RWPE2 (cell line): ENCODE measurements at regions not wholly inside any gene's neighbourhood (a gene's known extent, or its start where the extent isn't known, plus 50 kb on each side); places are given as distances from the start of the nearest gene placed in this dataset.

Source experiments
- ATAC-seq: fragments of 200-7000 bp; cut with Tn5 transposase; 3 replicates; pipeline ENCODE4 v1.9.1; 2021; ENCODE audit warnings: low read depth
- DNase-seq: peaks from one replicate; pipeline ENCODE4 v3.0.0-alpha.2; 2020; ENCODE audit warnings: low spot score
- H3K27ac ChIP-seq: fragments of 450-650 bp; 2 replicates; pipeline ENCODE4 v1.5.1; 2017; ENCODE audit warnings: mild to moderate bottlenecking; ENCODE audit not compliant: poor library complexity, severe bottlenecking
- H3K27me3 ChIP-seq: fragments of 250-450 bp; sonication (Bioruptor Pico); 2 replicates; pipeline ENCODE4 v1.5.1; 2021; ENCODE audit warnings: mild to moderate bottlenecking, moderate library complexity; ENCODE audit not compliant: insufficient read depth, poor library complexity, severe bottlenecking
- H3K36me3 ChIP-seq: fragments of 250-450 bp; sonication (Bioruptor Pico); 2 replicates; pipeline ENCODE4 v1.5.1; 2020; ENCODE audit warnings: low read depth, mild to moderate bottlenecking, moderate library complexity
- H3K4me1 ChIP-seq: fragments of 250-450 bp; sonication (Bioruptor Pico); 2 replicates; pipeline ENCODE4 v1.5.1; 2021; ENCODE audit warnings: mild to moderate bottlenecking, moderate library complexity; ENCODE audit not compliant: insufficient read depth, poor library complexity, severe bottlenecking
- H3K4me3 ChIP-seq: fragments of 250-450 bp; sonication (Bioruptor Pico); 2 replicates; pipeline ENCODE4 v1.5.1; 2021; ENCODE audit warnings: mild to moderate bottlenecking, moderate library complexity; ENCODE audit not compliant: severe bottlenecking
- H3K9me3 ChIP-seq: fragments of 250-450 bp; sonication (Bioruptor Pico); 2 replicates; pipeline ENCODE4 v1.5.1; 2021; ENCODE audit warnings: mild to moderate bottlenecking, moderate library complexity; ENCODE audit not compliant: severe bottlenecking
- TF ChIP-seq, protein P1 (sequence below): fragments of 450-650 bp; IDR thresholded peaks from one replicate; pipeline ENCODE4 v1.5.1; 2017; ENCODE audit warnings: mild to moderate bottlenecking, moderate library complexity; ENCODE audit not compliant: poor library complexity, severe bottlenecking

DNA sequence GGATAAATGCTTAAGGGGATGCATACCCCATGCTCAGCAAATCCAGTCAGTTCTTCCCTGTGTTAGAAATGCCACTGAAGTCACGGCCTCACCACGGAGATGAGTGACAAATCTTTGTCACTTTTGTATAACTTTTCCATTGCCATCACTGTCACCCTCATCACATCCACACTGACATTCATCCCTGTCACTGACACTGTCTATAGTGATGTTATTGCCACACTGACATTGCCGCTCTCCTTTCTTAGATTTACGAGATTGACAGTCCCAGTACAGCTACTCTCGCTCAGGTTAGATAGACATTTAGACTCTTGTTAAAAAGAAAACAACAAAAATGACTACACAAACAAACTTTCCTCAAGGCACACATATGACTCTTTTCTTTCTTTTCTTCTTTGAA is 910.7 kb upstream of the CNTN5 start:
- Histone ChIP-seq H3K27me3 (no peaks in the 10 kb centered on the region), H3K4me3 (no peak overlapping the region), H3K36me3 (no peaks in the 10 kb centered on the region), H3K9me3 (no peaks in the 10 kb centered on the region), H3K4me1 (no peaks in the 10 kb centered on the region), H3K27ac (no peak overlapping the region)
- no peak for ATAC-seq
- TF ChIP-seq, protein P1, sequence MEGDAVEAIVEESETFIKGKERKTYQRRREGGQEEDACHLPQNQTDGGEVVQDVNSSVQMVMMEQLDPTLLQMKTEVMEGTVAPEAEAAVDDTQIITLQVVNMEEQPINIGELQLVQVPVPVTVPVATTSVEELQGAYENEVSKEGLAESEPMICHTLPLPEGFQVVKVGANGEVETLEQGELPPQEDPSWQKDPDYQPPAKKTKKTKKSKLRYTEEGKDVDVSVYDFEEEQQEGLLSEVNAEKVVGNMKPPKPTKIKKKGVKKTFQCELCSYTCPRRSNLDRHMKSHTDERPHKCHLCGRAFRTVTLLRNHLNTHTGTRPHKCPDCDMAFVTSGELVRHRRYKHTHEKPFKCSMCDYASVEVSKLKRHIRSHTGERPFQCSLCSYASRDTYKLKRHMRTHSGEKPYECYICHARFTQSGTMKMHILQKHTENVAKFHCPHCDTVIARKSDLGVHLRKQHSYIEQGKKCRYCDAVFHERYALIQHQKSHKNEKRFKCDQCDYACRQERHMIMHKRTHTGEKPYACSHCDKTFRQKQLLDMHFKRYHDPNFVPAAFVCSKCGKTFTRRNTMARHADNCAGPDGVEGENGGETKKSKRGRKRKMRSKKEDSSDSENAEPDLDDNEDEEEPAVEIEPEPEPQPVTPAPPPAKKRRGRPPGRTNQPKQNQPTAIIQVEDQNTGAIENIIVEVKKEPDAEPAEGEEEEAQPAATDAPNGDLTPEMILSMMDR, result no peak
- no peak for DNase-seq

DNA sequence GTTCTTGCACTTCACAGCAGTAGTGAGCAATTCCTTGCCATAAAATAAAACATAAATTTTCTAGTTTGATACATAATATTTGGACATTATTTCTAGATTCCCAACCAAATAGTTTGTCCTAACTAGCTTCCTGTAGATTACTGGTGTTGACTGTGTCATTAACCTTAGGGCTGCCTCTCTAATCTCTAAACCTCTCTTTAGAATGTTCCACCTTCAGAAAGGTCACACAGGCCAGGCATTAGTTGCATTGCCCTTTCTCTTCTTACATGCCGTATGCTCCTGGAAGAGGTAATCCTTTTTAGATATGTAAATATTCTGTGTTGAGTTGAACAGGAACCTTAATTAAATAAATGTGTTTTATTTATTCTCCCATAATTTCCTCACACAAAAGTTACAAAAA is 904.9 kb upstream of the CNTN5 start:
- Histone ChIP-seq H3K9me3 (no peaks in the 10 kb centered on the region), H3K36me3 (no peaks in the 10 kb centered on the region), H3K27ac (no peak overlapping the region), H3K4me3 (no peak overlapping the region), H3K4me1 (no peaks in the 10 kb centered on the region), H3K27me3 (no peaks in the 10 kb centered on the region)
- DNase-seq, result no peak
- TF ChIP-seq, protein P1, result no peak
- ATAC-seq, result no peak

DNA sequence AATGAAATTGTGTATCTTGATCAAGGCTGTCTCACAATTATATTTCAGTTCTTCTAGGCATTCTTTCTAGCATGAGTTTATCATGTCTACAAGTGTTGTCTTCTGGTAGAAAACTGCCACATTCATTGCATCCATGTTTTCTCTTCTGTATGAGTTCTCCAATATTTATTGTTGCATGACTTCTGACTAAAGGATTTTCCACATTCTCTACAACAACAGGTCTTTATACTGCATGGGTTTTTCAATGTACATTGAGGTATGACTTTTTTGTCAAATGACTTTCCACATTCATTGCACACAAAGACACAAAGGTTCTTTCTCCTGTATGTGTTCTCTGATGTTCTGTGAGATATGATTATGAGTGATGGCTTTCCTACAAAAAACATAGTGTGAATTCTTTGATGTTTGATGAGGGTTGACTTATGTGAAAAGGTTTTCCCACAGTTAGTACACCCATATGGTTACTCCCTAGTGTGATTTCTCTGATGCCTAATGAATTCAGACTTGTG is 890.6 kb upstream of the CNTN5 start:
- Histone ChIP-seq H3K4me3 (no peak overlapping the region), H3K4me1 (no peaks in the 10 kb centered on the region), H3K9me3 (no peaks in the 10 kb centered on the region), H3K27me3 (no peaks in the 10 kb centered on the region), H3K27ac (no peak overlapping the region), H3K36me3 (no peaks in the 10 kb centered on the region)
- TF ChIP-seq, protein P1, result no peak
- ATAC-seq (no peak), DNase-seq (no peak)

DNA sequence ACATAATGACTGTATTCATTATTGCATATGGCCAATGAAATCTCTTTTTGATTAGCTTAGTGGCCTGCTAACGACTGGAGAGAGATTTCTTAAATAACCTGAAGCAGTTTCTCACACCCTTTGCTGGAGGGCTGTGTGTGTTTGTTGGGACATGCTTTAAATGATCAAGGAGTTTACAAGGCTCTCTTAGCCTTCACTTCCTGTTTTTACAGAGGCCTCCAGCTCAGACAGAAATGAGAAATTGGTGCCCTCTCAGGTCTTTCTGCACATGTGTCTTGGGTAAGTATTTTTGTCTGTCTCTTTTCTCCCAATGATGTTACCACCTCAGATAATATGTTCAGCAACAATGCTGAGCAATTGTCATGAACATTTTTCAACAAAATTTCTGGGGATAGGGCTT is 884.4 kb upstream of the CNTN5 start:
- no peak overlapping the region for H3K27ac ChIP-seq
- no peaks in the 10 kb centered on the region for H3K4me1 ChIP-seq
- ATAC-seq (no peak), DNase-seq (no peak)
- no peaks in the 10 kb centered on the region for H3K36me3 ChIP-seq
- TF ChIP-seq, protein P1, result no peak
- no peaks in the 10 kb centered on the region for H3K27me3 ChIP-seq
- H3K4me3 ChIP-seq, result no peak overlapping the region
- no peaks in the 10 kb centered on the region for H3K9me3 ChIP-seq

DNA sequence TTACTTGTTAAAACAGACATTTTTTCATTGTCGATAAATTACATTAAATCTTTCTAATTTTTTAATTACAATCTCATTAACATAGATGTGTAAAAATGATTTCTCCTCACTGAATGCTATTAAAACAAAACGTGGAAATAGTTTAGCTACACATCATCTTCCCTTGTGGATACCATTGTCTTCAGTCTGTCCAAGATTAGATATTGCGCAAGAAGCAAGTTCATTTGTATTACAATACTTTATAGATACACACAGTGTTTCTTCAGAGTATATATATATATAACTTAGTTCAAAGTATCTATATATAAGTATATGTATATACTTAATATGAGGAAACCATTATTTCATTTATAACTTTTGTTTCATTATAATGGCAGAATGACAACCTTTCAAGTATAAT is 883.3 kb upstream of the CNTN5 start:
- no peak for DNase-seq
- Histone ChIP-seq H3K4me3 (no peak overlapping the region), H3K27ac (no peak overlapping the region), H3K9me3 (no peaks in the 10 kb centered on the region), H3K27me3 (no peaks in the 10 kb centered on the region), H3K36me3 (no peaks in the 10 kb centered on the region), H3K4me1 (no peaks in the 10 kb centered on the region)
- ATAC-seq, result no peak
- TF ChIP-seq, protein P1, result no peak
